Suprapubic skin (tissue), 4 donors: ENCODE measurements at regions not wholly inside any gene's neighbourhood (a gene's known extent, or its start where the extent isn't known, plus 50 kb on each side); places are given as distances from the start of the nearest gene placed in this dataset.
"Not testable (repeated sequence)": the region's sequence is repeated elsewhere in the genome, so short reads cannot be mapped to it uniquely, and the experiment has no call there.

Experiments used
- DNase-seq, 2 donors: peaks; one replicate each; pipeline ENCODE4 v3.0.0-alpha.2; 2019; ENCODE audit warnings: low spot score in 2 of 2
- H3K27ac ChIP-seq: fragments of 200-600 bp; sonication (generic); one replicate; pipeline ENCODE4 v1.5.1; 2019
- H3K27me3 ChIP-seq: fragments of 200-600 bp; sonication (generic); one replicate; pipeline ENCODE4 v1.5.1; 2019
- H3K36me3 ChIP-seq: fragments of 200-600 bp; sonication (generic); one replicate; pipeline ENCODE4 v1.5.1; 2019
- H3K4me1 ChIP-seq: fragments of 200-600 bp; sonication (generic); one replicate; pipeline ENCODE4 v1.5.1; 2019
- H3K4me3 ChIP-seq: fragments of 200-600 bp; sonication (generic); one replicate; pipeline ENCODE4 v1.5.1; 2019; ENCODE audit warnings: mild to moderate bottlenecking
- H3K9me3 ChIP-seq: fragments of 200-600 bp; sonication (generic); one replicate; pipeline ENCODE4 v1.5.1; 2019
- CTCF ChIP-seq, 2 donors: fragments of 200-600 bp in 1 of 2; fragments of 450-650 bp in 1 of 2; sonication (generic) in 1 of 2; IDR thresholded peaks; one replicate each; pipeline ENCODE4 v1.5.1; 2016 to 2019; ENCODE audit warnings: antibody characterized with exemption in 2 of 2, mild to moderate bottlenecking in 1 of 2, moderate library complexity in 1 of 2
- EP300 ChIP-seq: sonication (generic); formaldehyde crosslinking; IDR thresholded peaks from one replicate; pipeline ENCODE4 v1.6.1; 2017; ENCODE audit warnings: antibody characterized with exemption
- POLR2A ChIP-seq, 2 donors: fragments of 450-650 bp; IDR thresholded peaks; one replicate each; pipeline ENCODE4 v1.6.1; 2017; ENCODE audit warnings: antibody characterized with exemption in 2 of 2, mild to moderate bottlenecking in 2 of 2, moderate library complexity in 2 of 2
- POLR2AphosphoS5 ChIP-seq, 3 donors: sonication (generic); formaldehyde crosslinking; IDR thresholded peaks; one replicate each; pipeline ENCODE4 v1.6.1; 2017; ENCODE audit warnings: antibody characterized with exemption in 3 of 3
- WGBS: methylation state at CpG from one replicate; pipeline ENCODE4 v1.1.5; 2018; 5-methylcytosine and 5-hydroxymethylcytosine counted together

GRCh38 chr4:3374011-3374645, 67.6 kb upstream of the HGFAC start:
- Histone ChIP-seq H3K4me3 (no peak overlapping the region), H3K27me3 (no peaks in the 10 kb centered on the region), H3K4me1 (peaks cover 28% of the 10 kb centered on the region), H3K27ac (no peak overlapping the region), H3K36me3 (peaks cover 6% of the 10 kb centered on the region), H3K9me3 (no peaks in the 10 kb centered on the region)
- 96% methylated on average over 25 of the region's 29 CpGs for WGBS
- TF ChIP-seq POLR2A (IDR thresholded peaks at IDR 0.05) (no peak), POLR2AphosphoS5 (IDR thresholded peaks at IDR 0.05) (no peak), EP300 (no peak), CTCF (IDR thresholded peaks at IDR 0.05) (no peak)
- DNase-seq = no peak

GRCh38 chr4:3374667-3375066, 67.1 kb upstream of the HGFAC start:
- H3K4me3 ChIP-seq = no peak overlapping the region
- TF ChIP-seq EP300 (no peak), CTCF (IDR thresholded peaks at IDR 0.05) (no peak), POLR2A (IDR thresholded peaks at IDR 0.05) (no peak), POLR2AphosphoS5 (IDR thresholded peaks at IDR 0.05) (no peak)
- no peaks in the 10 kb centered on the region for H3K27me3 ChIP-seq
- H3K9me3 ChIP-seq = no peaks in the 10 kb centered on the region
- no peak overlapping the region for H3K27ac ChIP-seq
- WGBS = 90% methylated on average over 7 of the region's 11 CpGs
- peaks cover 6% of the 10 kb centered on the region for H3K36me3 ChIP-seq
- H3K4me1 ChIP-seq = peaks cover 23% of the 10 kb centered on the region
- DNase-seq = no peak

GRCh38 chr4:3375688-3376087, 66.1 kb upstream of the HGFAC start:
- peaks cover 13% of the 10 kb centered on the region for H3K4me1 ChIP-seq
- WGBS = 57% methylated on average over 7 of the region's 7 CpGs
- H3K36me3 ChIP-seq = peaks cover 6% of the 10 kb centered on the region
- DNase-seq = no peak
- no peak overlapping the region for H3K4me3 ChIP-seq
- H3K27ac ChIP-seq = no peak overlapping the region
- no peaks in the 10 kb centered on the region for H3K27me3 ChIP-seq
- TF ChIP-seq EP300 = no peak
- no peak for TF ChIP-seq POLR2AphosphoS5 (IDR thresholded peaks at IDR 0.05)
- no peak for TF ChIP-seq POLR2A (IDR thresholded peaks at IDR 0.05)
- TF ChIP-seq CTCF (IDR thresholded peaks at IDR 0.05) = no peak
- H3K9me3 ChIP-seq = no peaks in the 10 kb centered on the region

- no peak for TF ChIP-seq POLR2A (IDR thresholded peaks at IDR 0.05)
- TF ChIP-seq EP300 = no peak
- TF ChIP-seq POLR2AphosphoS5 (IDR thresholded peaks at IDR 0.05) = no peak
- peaks cover 6% of the 10 kb centered on the region for H3K36me3 ChIP-seq
- no peaks in the 10 kb centered on the region for H3K27me3 ChIP-seq
- H3K4me3 ChIP-seq = no peak overlapping the region
- no peaks in the 10 kb centered on the region for H3K9me3 ChIP-seq
- peaks cover 9% of the 10 kb centered on the region for H3K4me1 ChIP-seq
- DNase-seq = no peak
- WGBS = 98% methylated on average over 9 of the region's 10 CpGs
- no peak overlapping the region for H3K27ac ChIP-seq
Measured at GRCh38 chr4:3376266-3376665, 65.5 kb upstream of the HGFAC start.

GRCh38 chr4:3377557-3377956, 64.2 kb upstream of the HGFAC start:
- Histone ChIP-seq H3K27ac (no peak overlapping the region), H3K9me3 (no peaks in the 10 kb centered on the region), H3K4me3 (no peak overlapping the region), H3K4me1 (peaks cover 7% of the 10 kb centered on the region), H3K36me3 (peaks cover 6% of the 10 kb centered on the region), H3K27me3 (no peaks in the 10 kb centered on the region)
- DNase-seq = no peak
- TF ChIP-seq EP300 (no peak), POLR2A (IDR thresholded peaks at IDR 0.05) (no peak), CTCF (IDR thresholded peaks at IDR 0.05) (no peak)
- 94% methylated on average over 6 of the region's 6 CpGs for WGBS

- H3K4me3 ChIP-seq, DNase-seq, H3K9me3 ChIP-seq, H3K27ac ChIP-seq, H3K27me3 ChIP-seq, H3K36me3 ChIP-seq: not testable (repeated sequence)
- H3K4me1 ChIP-seq = peaks cover 14% of the 10 kb centered on the region
- WGBS = 100% methylated on average over 1 of the region's 3 CpGs
Measured at GRCh38 chr4:3380336-3380735, 61.4 kb upstream of the HGFAC start.

- not testable (repeated sequence) for H3K27me3 ChIP-seq, H3K4me3 ChIP-seq, H3K27ac ChIP-seq, H3K36me3 ChIP-seq, H3K9me3 ChIP-seq, DNase-seq
- H3K4me1 ChIP-seq = peaks cover 23% of the 10 kb centered on the region
- WGBS = 86% methylated on average over 5 of the region's 5 CpGs
Measured at GRCh38 chr4:3381208-3381607, 60.6 kb upstream of the HGFAC start.
